ENCODE measurements at regions not wholly inside any gene's neighbourhood (a gene's known extent, or its start where the extent isn't known, plus 50 kb on each side); places are given as distances from the start of the nearest gene placed in this dataset.

GRCh38 chr5:67773411-67774266 lies 441.9 kb upstream of the PIK3R1 start (continued):
- no peak for TF ChIP-seq FOSL1 (IDR thresholded peaks at IDR 0.05; ENCODE audit: low read depth)
- no peak for TF ChIP-seq ELF1 (IDR thresholded peaks at IDR 0.05; ENCODE audit: borderline replicate concordance, low read depth)
- no peak for TF ChIP-seq ATF3 (IDR thresholded peaks at IDR 0.05)
- TF ChIP-seq POLR2A (IDR thresholded peaks at IDR 0.05; ENCODE audit: borderline replicate concordance, extremely low read depth, insufficient read depth, insufficient read length) = no peak
- TF ChIP-seq SP1 (IDR thresholded peaks at IDR 0.05; ENCODE audit: low read depth) = peak; percentile 15; the same call in 1 of the 2 replicates
- TF ChIP-seq TCF7L2 (IDR thresholded peaks at IDR 0.05; ENCODE audit: borderline replicate concordance, extremely low read depth, insufficient read depth, insufficient read length) = peak; percentile 55
- TF ChIP-seq SRF (IDR thresholded peaks at IDR 0.05; ENCODE audit: low read depth) = peak; percentile 92
- TF ChIP-seq RAD21 (IDR thresholded peaks at IDR 0.05; ENCODE audit: low read depth) = no peak
- no peak for TF ChIP-seq EGR1 (IDR thresholded peaks at IDR 0.05; ENCODE audit: low read depth)
- no peak for TF ChIP-seq ZFX (IDR thresholded peaks at IDR 0.05)
- TF ChIP-seq CTCF (IDR thresholded peaks at IDR 0.05 in 2 of 3, conservative IDR thresholded peaks at IDR 0.05 in 1 of 3; ENCODE audit: borderline replicate concordance in 1 of 3, insufficient read depth in 1 of 3, low read depth in 2 of 3, low read length in 2 of 3) = no peak
- no peak for TF ChIP-seq YY1 (IDR thresholded peaks at IDR 0.05; ENCODE audit: extremely low read depth, insufficient replicate concordance, low read depth, low read length)

- ChIA-PET RAD21 (ENCODE audit: low non-redundant PET in 1 of 2, low total read pairs in 2 of 2, uncharacterized antibody in 2 of 2, unreplicated experiment in 2 of 2) (no interaction called here), CTCF (no interaction called here), POLR2A (no interaction called here)
- Histone ChIP-seq H3K36me3 (ENCODE audit: control insufficient read depth in 1 of 2, insufficient read depth in 2 of 2, low read length in 2 of 2) (no peaks in the 10 kb centered on the region), H3K79me2 (ENCODE audit: insufficient read depth, low read length) (no peaks in the 10 kb centered on the region), H3K27ac (ENCODE audit: low read depth, low read length) (no peak overlapping the region), H3K9me2 (ENCODE audit: insufficient read depth) (no peaks in the 10 kb centered on the region), H3K4me3 (replicated peaks in 1 of 2; ENCODE audit: low read depth in 1 of 2, low read length in 2 of 2) (no peak overlapping the region), H4K20me1 (ENCODE audit: insufficient read depth) (no peaks in the 10 kb centered on the region), H3K9me3 (ENCODE audit: control insufficient read depth in 1 of 2, insufficient read depth in 1 of 2, low read depth in 1 of 2, low read length in 2 of 2) (no peaks in the 10 kb centered on the region), H3K4me2 (ENCODE audit: low read length) (no peak overlapping the region), H2AFZ (ENCODE audit: low read depth, low read length, poor library complexity, severe bottlenecking) (no peak overlapping the region), H3K9ac (ENCODE audit: low read length) (no peak overlapping the region), H3K27me3 (ENCODE audit: insufficient read depth, low read length) (0 out of 2 replicates have a peak, but pooled peaks cover 4% of the 10 kb centered on the region), H3K4me1 (ENCODE audit: control insufficient read depth in 1 of 2, insufficient read depth in 2 of 2, low read length in 2 of 2) (peaks cover 8 to 15% of the 10 kb centered on the region in 2 experiments; a peak in 3 of 4 replicates)
- ATAC-seq (no peak), DNase-seq (ENCODE audit: low read depth, low spot score) (no peak)
- intact Hi-C loops (cut with micrococcal nuclease) = no loop called here
- TF ChIP-seq JUND (IDR thresholded peaks at IDR 0.05) (no peak), SIN3A (IDR thresholded peaks at IDR 0.05; ENCODE audit: low read depth) (no peak), SP1 (IDR thresholded peaks at IDR 0.05; ENCODE audit: low read depth) (no peak), EZH2 (IDR thresholded peaks at IDR 0.05) (no peak), ATF3 (IDR thresholded peaks at IDR 0.05) (no peak), RAD21 (IDR thresholded peaks at IDR 0.05; ENCODE audit: low read depth) (no peak), EZH2phosphoT487 (IDR thresholded peaks at IDR 0.05; ENCODE audit: borderline replicate concordance) (no peak), POLR2A (IDR thresholded peaks at IDR 0.05; ENCODE audit: borderline replicate concordance, extremely low read depth, insufficient read depth, insufficient read length) (no peak), CEBPB (IDR thresholded peaks at IDR 0.05; ENCODE audit: low read depth) (no peak), YY1 (IDR thresholded peaks at IDR 0.05; ENCODE audit: extremely low read depth, insufficient replicate concordance, low read depth, low read length) (no peak), SRF (IDR thresholded peaks at IDR 0.05; ENCODE audit: low read depth) (no peak), TCF7L2 (IDR thresholded peaks at IDR 0.05; ENCODE audit: borderline replicate concordance, extremely low read depth, insufficient read depth, insufficient read length) (no peak)
- BruUV-seq (replicated peaks) = no TSS peak
Observed at GRCh38 chr5:67771791-67772190, 443.8 kb upstream of the PIK3R1 start.
